HG03442 (cell line): ENCODE measurements at regions not wholly inside any gene's neighbourhood (a gene's known extent, or its start where the extent isn't known, plus 50 kb on each side); places are given as distances from the start of the nearest gene placed in this dataset.

Experiments used
- ATAC-seq: cut with Tn5 transposase; IDR thresholded peaks from one replicate; pipeline ENCODE4 v1.9.1; 2021; ENCODE audit warnings: mild to moderate bottlenecking, moderate library complexity; ENCODE audit not compliant: unreplicated experiment

- ATAC-seq = no peak
These were observed 57.6 kb downstream of the TENT5A start for GRCh38 chr6:81694855-81695254.

- ATAC-seq = no peak
These were observed 58.3 kb downstream of the TENT5A start for GRCh38 chr6:81694207-81694606.

- ATAC-seq = no peak
These were observed 59.2 kb downstream of the TENT5A start for GRCh38 chr6:81693266-81693665.

GRCh38 chr6:81690073-81690472 lies 62.4 kb downstream of the TENT5A start:
- no peak for ATAC-seq

- no peak for ATAC-seq
These were observed 62.9 kb downstream of the TENT5A start for GRCh38 chr6:81689580-81689979.

- no peak for ATAC-seq
These were observed 68.6 kb downstream of the TENT5A start for GRCh38 chr6:81683912-81684311.

- ATAC-seq = no peak
These were observed 69.4 kb downstream of the TENT5A start for GRCh38 chr6:81682858-81683620.

GRCh38 chr6:81682235-81682795 lies 70.2 kb downstream of the TENT5A start:
- ATAC-seq = no peak

- ATAC-seq = no peak
These were observed 83.0 kb downstream of the TENT5A start for GRCh38 chr6:81669445-81669844.

GRCh38 chr6:81668615-81669047 lies 83.8 kb downstream of the TENT5A start:
- no peak for ATAC-seq

GRCh38 chr6:81666481-81666880 lies 86.0 kb downstream of the TENT5A start:
- no peak for ATAC-seq

GRCh38 chr6:81656231-81656630 lies 96.2 kb downstream of the TENT5A start:
- no peak for ATAC-seq

GRCh38 chr6:81655696-81656095 lies 96.8 kb downstream of the TENT5A start:
- ATAC-seq = no peak

- ATAC-seq = no peak
These were observed 104.0 kb downstream of the TENT5A start for GRCh38 chr6:81648502-81648901.

GRCh38 chr6:81643156-81643555 lies 109.3 kb downstream of the TENT5A start:
- ATAC-seq = no peak

GRCh38 chr6:81640891-81641290 lies 111.6 kb downstream of the TENT5A start:
- ATAC-seq = no peak

- no peak for ATAC-seq
These were observed 112.4 kb downstream of the TENT5A start for GRCh38 chr6:81640126-81640525.

GRCh38 chr6:81638366-81638765 lies 114.1 kb downstream of the TENT5A start:
- no peak for ATAC-seq

GRCh38 chr6:81636930-81637568 lies 115.4 kb downstream of the TENT5A start:
- ATAC-seq = no peak

GRCh38 chr6:81634155-81634880 lies 118.2 kb downstream of the TENT5A start:
- ATAC-seq = no peak

- no peak for ATAC-seq
These were observed 119.1 kb downstream of the TENT5A start for GRCh38 chr6:81633391-81633790.

GRCh38 chr6:81630719-81631118 lies 121.8 kb downstream of the TENT5A start:
- ATAC-seq = no peak
